Right lobe of liver (tissue), 6 donors: ENCODE measurements at regions not wholly inside any gene's neighbourhood (a gene's known extent, or its start where the extent isn't known, plus 50 kb on each side); places are given as distances from the start of the nearest gene placed in this dataset.

ENCODE experiments used
- ATAC-seq, 4 donors: fragments of 200-7000 bp; cut with Tn5 transposase; one replicate each; pipeline ENCODE4 v1.9.1; 2020; ENCODE audit warnings: mild to moderate bottlenecking in 4 of 4, moderate library complexity in 4 of 4
- DNase-seq, 3 donors: peaks; one replicate each; pipeline ENCODE4 v3.0.0-alpha.2; 2020
- H3K27ac ChIP-seq, 3 donors: fragments of 200-600 bp; one replicate each; pipeline ENCODE4 v1.8.0; 2022
- H3K27me3 ChIP-seq, 2 donors: fragments of 200-600 bp; one replicate each; pipeline ENCODE4 v1.8.0; 2022
- H3K36me3 ChIP-seq, 4 donors: fragments of 200-600 bp; sonication (generic) in 1 of 4; one replicate each; pipeline versions ENCODE4 v1.5.1 to v1.8.0; 2017 to 2022; ENCODE audit warnings: control low read depth in 1 of 4
- H3K4me1 ChIP-seq, 4 donors: fragments of 200-600 bp; sonication (generic) in 1 of 4; one replicate each; pipeline versions ENCODE4 v1.5.1 to v1.8.0; 2017 to 2022; ENCODE audit warnings: control low read depth in 1 of 4
- H3K4me3 ChIP-seq, 3 donors: fragments of 200-600 bp; one replicate each; pipeline ENCODE4 v1.8.0; 2022
- H3K9me3 ChIP-seq, 4 donors: fragments of 200-600 bp; sonication (generic) in 1 of 4; one replicate each; pipeline versions ENCODE4 v1.5.1 to v1.8.0; 2017 to 2022; ENCODE audit warnings: control low read depth in 1 of 4
- POLR2A ChIP-seq: fragments of 450-650 bp; IDR thresholded peaks from one replicate; pipeline ENCODE4 v1.6.1; 2017; ENCODE audit warnings: antibody characterized with exemption, mild to moderate bottlenecking
- WGBS: methylation state at CpG from one replicate; pipeline ENCODE4 v1.1.6; 2018; ENCODE audit warnings: low coverage, low lambda C conversion rate; ENCODE audit not compliant: insufficient coverage; ENCODE audit errors: missing lambda C conversion rate; 5-methylcytosine and 5-hydroxymethylcytosine counted together
- intact Hi-C, 2 donors: fragments of 100-400 bp; cut with DNase I; formaldehyde crosslinking; loops; one replicate each; pipeline versions ENCODE4 v1.11.2 to v1.14.1; 2022
- TF ChIP-seq, protein P1 (sequence below), 4 donors: fragments of 200-600 bp in 3 of 4; fragments of 450-650 bp in 1 of 4; IDR thresholded peaks; one replicate each; pipeline versions ENCODE4 v1.5.1 to v1.8.0; 2016 to 2022; ENCODE audit warnings: antibody characterized with exemption in 4 of 4, mild to moderate bottlenecking in 2 of 4
- donor health status: DM: no; HTN: yes; CAD: no.
- donor health status: DM: no; HTN: no; CAD: no.
- donor health status: DM: no; HTN: no; CAD: no.
- donor health status: DM: no; HTN: yes; CAD: no.
- donor health status: DM: no; HTN: yes; CAD: no.

DNA sequence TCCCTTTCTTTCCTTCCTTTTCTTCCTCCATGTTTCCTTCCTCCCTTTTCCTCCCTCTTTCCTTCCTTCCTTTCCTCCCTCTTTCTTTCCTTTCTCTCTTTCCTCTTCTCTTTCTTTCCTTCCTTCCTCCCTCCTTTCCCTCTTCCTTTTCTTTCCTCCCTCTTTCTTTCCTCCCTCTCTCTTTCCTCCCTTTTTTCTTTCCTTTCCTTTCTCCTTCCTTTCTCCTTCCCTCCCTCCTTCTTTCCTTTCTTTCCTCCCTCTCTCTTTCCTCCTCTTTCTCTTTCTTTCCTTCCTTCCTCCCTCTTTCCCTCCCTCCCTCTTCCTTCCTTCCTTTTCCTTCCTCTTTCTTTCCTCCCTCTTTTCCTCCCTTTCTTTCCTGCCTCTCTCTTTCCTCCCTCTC is 86.3 kb upstream of the FERMT1 start:
- intact Hi-C loops: no loop called here

DNA sequence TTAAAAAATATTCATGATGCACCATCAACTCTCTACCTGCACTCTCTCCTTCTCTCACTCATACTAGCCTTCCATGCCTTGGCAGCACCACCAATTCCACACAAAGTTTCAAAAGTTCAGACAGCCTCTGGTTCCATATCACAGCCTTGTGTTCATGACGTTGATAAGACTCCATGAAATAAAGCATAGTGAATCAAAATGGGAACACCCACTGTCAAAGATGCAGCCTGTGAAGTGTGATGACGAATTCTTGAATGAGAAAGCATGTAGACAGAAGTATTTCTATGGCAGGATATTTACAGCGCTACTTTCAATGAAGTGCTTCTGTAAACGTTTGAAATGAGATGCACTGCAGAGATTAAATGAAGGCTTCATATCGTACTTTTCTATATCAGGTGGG is 77.3 kb upstream of the FERMT1 start:
- Histone ChIP-seq H3K9me3 (no peaks in the 10 kb centered on the region), H3K27ac (no peak overlapping the region), H3K4me1 (no peaks in the 10 kb centered on the region), H3K36me3 (no peaks in the 10 kb centered on the region), H3K27me3 (no peaks in the 10 kb centered on the region), H3K4me3 (no peak overlapping the region)
- DNase-seq (no peak), ATAC-seq (no peak)
- WGBS: 53% methylated on average over 5 of the region's 5 CpGs
- TF ChIP-seq, protein P1, sequence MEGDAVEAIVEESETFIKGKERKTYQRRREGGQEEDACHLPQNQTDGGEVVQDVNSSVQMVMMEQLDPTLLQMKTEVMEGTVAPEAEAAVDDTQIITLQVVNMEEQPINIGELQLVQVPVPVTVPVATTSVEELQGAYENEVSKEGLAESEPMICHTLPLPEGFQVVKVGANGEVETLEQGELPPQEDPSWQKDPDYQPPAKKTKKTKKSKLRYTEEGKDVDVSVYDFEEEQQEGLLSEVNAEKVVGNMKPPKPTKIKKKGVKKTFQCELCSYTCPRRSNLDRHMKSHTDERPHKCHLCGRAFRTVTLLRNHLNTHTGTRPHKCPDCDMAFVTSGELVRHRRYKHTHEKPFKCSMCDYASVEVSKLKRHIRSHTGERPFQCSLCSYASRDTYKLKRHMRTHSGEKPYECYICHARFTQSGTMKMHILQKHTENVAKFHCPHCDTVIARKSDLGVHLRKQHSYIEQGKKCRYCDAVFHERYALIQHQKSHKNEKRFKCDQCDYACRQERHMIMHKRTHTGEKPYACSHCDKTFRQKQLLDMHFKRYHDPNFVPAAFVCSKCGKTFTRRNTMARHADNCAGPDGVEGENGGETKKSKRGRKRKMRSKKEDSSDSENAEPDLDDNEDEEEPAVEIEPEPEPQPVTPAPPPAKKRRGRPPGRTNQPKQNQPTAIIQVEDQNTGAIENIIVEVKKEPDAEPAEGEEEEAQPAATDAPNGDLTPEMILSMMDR (IDR thresholded peaks at IDR 0.05): no peak
- no peak for TF ChIP-seq POLR2A
- intact Hi-C loops: no loop called here

More for the DNA sequence above, 86.3 kb upstream of the FERMT1 start:
- no peak overlapping the region for H3K4me3 ChIP-seq
- H3K36me3 ChIP-seq: no peaks in the 10 kb centered on the region
- ATAC-seq (no peak), DNase-seq (no peak)
- H3K9me3 ChIP-seq: no peaks in the 10 kb centered on the region
- H3K27me3 ChIP-seq: no peaks in the 10 kb centered on the region
- TF ChIP-seq, protein P1 (IDR thresholded peaks at IDR 0.05): no peak
- no peak for TF ChIP-seq POLR2A
- no peak overlapping the region for H3K27ac ChIP-seq
- no peaks in the 10 kb centered on the region for H3K4me1 ChIP-seq

DNA sequence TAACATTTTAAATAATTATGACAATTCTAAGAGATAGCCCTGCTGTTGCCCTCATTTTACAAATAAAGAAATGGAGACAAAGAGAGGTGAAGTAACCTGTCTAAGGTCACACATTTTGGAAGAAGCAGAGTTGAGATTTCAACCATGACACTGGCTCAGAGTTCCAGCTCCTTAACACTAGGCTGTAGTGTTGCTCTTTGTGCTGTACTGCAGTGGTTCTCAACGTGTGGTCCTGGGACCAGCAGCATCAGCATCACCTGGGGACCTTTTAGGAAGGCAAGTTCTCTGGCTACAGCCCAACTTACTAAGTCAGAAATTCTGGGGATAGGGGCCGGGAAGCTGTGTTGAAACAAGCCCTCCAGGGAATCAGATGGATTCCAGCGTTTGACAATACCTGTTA is 62.4 kb upstream of the FERMT1 start:
- Histone ChIP-seq H3K4me1 (peaks cover 0 to 6% (median 3%) of the 10 kb centered on the region in 4 donors), H3K27me3 (no peaks in the 10 kb centered on the region), H3K27ac (no peak overlapping the region), H3K4me3 (no peak overlapping the region), H3K9me3 (no peaks in the 10 kb centered on the region), H3K36me3 (no peaks in the 10 kb centered on the region)
- ATAC-seq (peak in 1 of 4 donors; percentile 25), DNase-seq (no peak)
- intact Hi-C loops: no loop called here
- WGBS: 40% methylated on average over 3 of the region's 3 CpGs
- TF ChIP-seq POLR2A: no peak
- TF ChIP-seq, protein P1 (IDR thresholded peaks at IDR 0.05): peak in 1 of 4 donors; percentile 22

DNA sequence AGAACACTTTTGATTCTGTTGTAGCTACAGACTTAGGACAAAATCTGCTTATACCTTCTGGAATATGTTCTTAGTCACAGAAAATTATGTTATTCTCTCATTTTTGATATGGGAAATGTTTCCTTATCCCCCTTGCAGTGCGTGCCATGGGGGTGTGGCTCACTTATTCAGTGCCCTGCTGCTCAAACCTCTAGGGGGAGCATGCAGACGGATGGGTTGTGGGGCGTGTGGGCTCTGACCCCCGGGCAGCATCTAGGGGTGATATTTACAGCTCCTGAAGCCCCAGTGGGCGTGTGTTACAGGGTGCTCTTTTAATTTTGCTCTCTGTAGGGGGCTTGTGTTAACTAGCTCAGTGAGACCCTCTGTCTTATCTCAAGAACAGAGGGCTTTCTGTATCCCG is 61.3 kb upstream of the FERMT1 start:
- Histone ChIP-seq H3K4me3 (no peak overlapping the region), H3K9me3 (no peaks in the 10 kb centered on the region), H3K27me3 (no peaks in the 10 kb centered on the region), H3K4me1 (peaks cover 0 to 6% (median 3%) of the 10 kb centered on the region in 4 donors), H3K36me3 (no peaks in the 10 kb centered on the region), H3K27ac (no peak overlapping the region)
- intact Hi-C loops: no loop called here
- DNase-seq: no peak
- WGBS: 51% methylated on average over 6 of the region's 6 CpGs
- ATAC-seq: no peak
- no peak for TF ChIP-seq POLR2A
- TF ChIP-seq, protein P1 (IDR thresholded peaks at IDR 0.05): no peak

DNA sequence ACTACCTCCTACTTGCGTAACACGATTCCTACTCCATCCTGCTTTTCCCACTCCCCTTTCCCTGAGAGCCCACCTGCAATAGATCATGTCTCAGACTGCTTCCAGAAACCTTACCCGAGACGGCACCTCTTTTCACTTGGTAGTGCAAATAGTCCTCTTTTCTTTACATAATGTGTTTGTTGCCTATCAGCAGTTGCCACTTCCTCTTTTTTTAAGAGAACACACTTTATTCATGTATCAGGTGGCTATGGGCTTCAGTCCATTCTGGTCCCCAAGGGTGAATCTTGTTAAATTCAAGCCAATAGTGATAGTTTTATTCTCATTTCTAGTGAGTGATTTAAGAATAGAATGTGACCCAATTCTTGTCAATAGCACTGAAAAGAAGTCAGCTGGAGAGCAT is 57.7 kb upstream of the FERMT1 start:
- no peaks in the 10 kb centered on the region for H3K9me3 ChIP-seq
- H3K27me3 ChIP-seq: no peaks in the 10 kb centered on the region
- no peak for DNase-seq
- no peaks in the 10 kb centered on the region for H3K36me3 ChIP-seq
- no peak overlapping the region for H3K27ac ChIP-seq
- no peak for ATAC-seq
- TF ChIP-seq, protein P1 (IDR thresholded peaks at IDR 0.05): no peak
- TF ChIP-seq POLR2A: no peak
- no peaks in the 10 kb centered on the region for H3K4me1 ChIP-seq
- H3K4me3 ChIP-seq: no peak overlapping the region
- 79% methylated on average over 4 of the region's 4 CpGs for WGBS
- intact Hi-C loops: no loop called here
